RWPE2 (cell line): ENCODE measurements at regions not wholly inside any gene's neighbourhood (a gene's known extent, or its start where the extent isn't known, plus 50 kb on each side); places are given as distances from the start of the nearest gene placed in this dataset.

ENCODE experiments used
- ATAC-seq: fragments of 200-7000 bp; cut with Tn5 transposase; 3 replicates; pipeline ENCODE4 v1.9.1; 2021; ENCODE audit warnings: low read depth
- DNase-seq: peaks from one replicate; pipeline ENCODE4 v3.0.0-alpha.2; 2020; ENCODE audit warnings: low spot score
- H3K27ac ChIP-seq: fragments of 450-650 bp; 2 replicates; pipeline ENCODE4 v1.5.1; 2017; ENCODE audit warnings: mild to moderate bottlenecking; ENCODE audit not compliant: poor library complexity, severe bottlenecking
- H3K27me3 ChIP-seq: fragments of 250-450 bp; sonication (Bioruptor Pico); 2 replicates; pipeline ENCODE4 v1.5.1; 2021; ENCODE audit warnings: mild to moderate bottlenecking, moderate library complexity; ENCODE audit not compliant: insufficient read depth, poor library complexity, severe bottlenecking
- H3K36me3 ChIP-seq: fragments of 250-450 bp; sonication (Bioruptor Pico); 2 replicates; pipeline ENCODE4 v1.5.1; 2020; ENCODE audit warnings: low read depth, mild to moderate bottlenecking, moderate library complexity
- H3K4me1 ChIP-seq: fragments of 250-450 bp; sonication (Bioruptor Pico); 2 replicates; pipeline ENCODE4 v1.5.1; 2021; ENCODE audit warnings: mild to moderate bottlenecking, moderate library complexity; ENCODE audit not compliant: insufficient read depth, poor library complexity, severe bottlenecking
- H3K4me3 ChIP-seq: fragments of 250-450 bp; sonication (Bioruptor Pico); 2 replicates; pipeline ENCODE4 v1.5.1; 2021; ENCODE audit warnings: mild to moderate bottlenecking, moderate library complexity; ENCODE audit not compliant: severe bottlenecking
- H3K9me3 ChIP-seq: fragments of 250-450 bp; sonication (Bioruptor Pico); 2 replicates; pipeline ENCODE4 v1.5.1; 2021; ENCODE audit warnings: mild to moderate bottlenecking, moderate library complexity; ENCODE audit not compliant: severe bottlenecking
- TF ChIP-seq, protein P1 (sequence below): fragments of 450-650 bp; IDR thresholded peaks from one replicate; pipeline ENCODE4 v1.5.1; 2017; ENCODE audit warnings: mild to moderate bottlenecking, moderate library complexity; ENCODE audit not compliant: poor library complexity, severe bottlenecking

DNA sequence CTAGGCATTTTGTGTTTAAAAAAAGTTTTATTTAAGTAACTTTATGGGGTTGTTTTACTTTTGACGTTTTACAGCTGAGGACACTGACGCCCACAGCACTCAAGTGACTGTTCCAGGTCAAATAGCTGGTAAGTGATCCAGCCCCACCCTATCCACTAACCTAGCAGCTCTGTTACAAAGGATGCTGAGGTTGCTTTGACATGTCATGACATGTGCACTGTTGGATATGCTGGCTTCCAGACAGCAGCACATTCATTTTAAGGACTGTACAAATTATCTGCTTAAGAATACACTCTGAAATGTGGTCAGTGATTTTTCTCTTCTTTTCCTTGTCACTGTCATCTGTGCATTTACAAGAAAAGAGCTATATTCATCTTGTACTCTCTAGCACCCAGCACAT is 417.5 kb downstream of the ZEB2 start:
- Histone ChIP-seq H3K27me3 (no peaks in the 10 kb centered on the region), H3K9me3 (no peaks in the 10 kb centered on the region), H3K27ac (peak overlapping the region; percentile 87), H3K4me3 (no peak overlapping the region), H3K4me1 (peaks cover 29% of the 10 kb centered on the region), H3K36me3 (no peaks in the 10 kb centered on the region)
- TF ChIP-seq, protein P1, sequence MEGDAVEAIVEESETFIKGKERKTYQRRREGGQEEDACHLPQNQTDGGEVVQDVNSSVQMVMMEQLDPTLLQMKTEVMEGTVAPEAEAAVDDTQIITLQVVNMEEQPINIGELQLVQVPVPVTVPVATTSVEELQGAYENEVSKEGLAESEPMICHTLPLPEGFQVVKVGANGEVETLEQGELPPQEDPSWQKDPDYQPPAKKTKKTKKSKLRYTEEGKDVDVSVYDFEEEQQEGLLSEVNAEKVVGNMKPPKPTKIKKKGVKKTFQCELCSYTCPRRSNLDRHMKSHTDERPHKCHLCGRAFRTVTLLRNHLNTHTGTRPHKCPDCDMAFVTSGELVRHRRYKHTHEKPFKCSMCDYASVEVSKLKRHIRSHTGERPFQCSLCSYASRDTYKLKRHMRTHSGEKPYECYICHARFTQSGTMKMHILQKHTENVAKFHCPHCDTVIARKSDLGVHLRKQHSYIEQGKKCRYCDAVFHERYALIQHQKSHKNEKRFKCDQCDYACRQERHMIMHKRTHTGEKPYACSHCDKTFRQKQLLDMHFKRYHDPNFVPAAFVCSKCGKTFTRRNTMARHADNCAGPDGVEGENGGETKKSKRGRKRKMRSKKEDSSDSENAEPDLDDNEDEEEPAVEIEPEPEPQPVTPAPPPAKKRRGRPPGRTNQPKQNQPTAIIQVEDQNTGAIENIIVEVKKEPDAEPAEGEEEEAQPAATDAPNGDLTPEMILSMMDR, result no peak
- peak; percentile 81 for ATAC-seq
- DNase-seq, result no peak

DNA sequence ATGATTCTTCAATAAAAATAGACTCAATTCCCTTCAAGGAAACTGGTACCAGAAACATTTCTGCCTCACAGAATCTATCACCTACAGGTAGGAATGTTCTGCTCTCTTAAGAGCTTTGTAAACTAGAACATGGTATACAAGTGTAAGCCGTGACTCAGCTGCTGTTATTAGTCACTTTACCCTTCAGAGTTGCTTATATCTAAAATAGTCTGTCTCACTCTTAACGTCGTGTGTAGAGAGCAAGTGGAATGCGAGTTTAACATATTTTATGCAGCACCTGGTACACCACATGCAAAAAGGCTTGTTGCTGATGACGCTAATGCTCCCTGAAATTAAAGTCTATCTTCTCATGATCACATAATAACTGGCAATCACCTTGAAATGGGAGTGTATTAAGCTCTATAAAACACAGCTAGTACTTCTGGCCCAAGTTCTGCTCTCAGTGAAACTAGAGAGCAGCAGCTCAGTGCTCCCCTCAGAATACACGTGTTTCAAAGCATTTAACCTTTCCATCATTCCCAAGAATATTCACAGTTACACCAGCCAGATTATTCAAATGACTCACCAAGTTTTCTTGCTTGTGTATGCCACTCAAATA is 420.0 kb downstream of the ZEB2 start:
- no peaks in the 10 kb centered on the region for H3K27me3 ChIP-seq
- H3K27ac ChIP-seq, result peak overlapping the region; percentile 87
- ATAC-seq (peak; percentile 96), DNase-seq (no peak)
- H3K36me3 ChIP-seq, result no peaks in the 10 kb centered on the region
- no peaks in the 10 kb centered on the region for H3K9me3 ChIP-seq
- peaks cover 29% of the 10 kb centered on the region for H3K4me1 ChIP-seq
- H3K4me3 ChIP-seq, result no peak overlapping the region
- TF ChIP-seq, protein P1, result peak; percentile 51

DNA sequence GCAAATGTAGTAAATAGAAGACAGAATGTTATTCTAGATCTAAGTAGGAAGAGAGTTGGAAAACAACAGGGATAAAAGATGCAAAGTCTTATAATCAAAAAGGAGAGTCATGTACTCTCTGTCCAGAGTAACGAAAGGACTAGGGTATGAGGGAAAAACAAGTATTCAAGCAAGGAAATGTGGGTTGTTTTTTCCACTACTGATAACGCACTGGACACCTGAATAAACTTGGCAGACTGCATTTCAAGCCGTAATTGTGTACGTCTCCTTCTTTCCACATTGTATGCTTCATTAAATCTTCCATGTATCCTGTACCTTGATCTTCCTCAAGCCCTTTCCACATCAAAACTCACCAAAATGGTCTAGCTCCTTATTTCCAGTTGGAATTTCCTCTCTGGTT is 420.6 kb downstream of the ZEB2 start:
- no peaks in the 10 kb centered on the region for H3K36me3 ChIP-seq
- DNase-seq (no peak), ATAC-seq (no peak)
- no peaks in the 10 kb centered on the region for H3K27me3 ChIP-seq
- peak overlapping the region; percentile 87 for H3K27ac ChIP-seq
- no peaks in the 10 kb centered on the region for H3K9me3 ChIP-seq
- H3K4me1 ChIP-seq, result peaks cover 29% of the 10 kb centered on the region
- TF ChIP-seq, protein P1, result no peak
- no peak overlapping the region for H3K4me3 ChIP-seq

DNA sequence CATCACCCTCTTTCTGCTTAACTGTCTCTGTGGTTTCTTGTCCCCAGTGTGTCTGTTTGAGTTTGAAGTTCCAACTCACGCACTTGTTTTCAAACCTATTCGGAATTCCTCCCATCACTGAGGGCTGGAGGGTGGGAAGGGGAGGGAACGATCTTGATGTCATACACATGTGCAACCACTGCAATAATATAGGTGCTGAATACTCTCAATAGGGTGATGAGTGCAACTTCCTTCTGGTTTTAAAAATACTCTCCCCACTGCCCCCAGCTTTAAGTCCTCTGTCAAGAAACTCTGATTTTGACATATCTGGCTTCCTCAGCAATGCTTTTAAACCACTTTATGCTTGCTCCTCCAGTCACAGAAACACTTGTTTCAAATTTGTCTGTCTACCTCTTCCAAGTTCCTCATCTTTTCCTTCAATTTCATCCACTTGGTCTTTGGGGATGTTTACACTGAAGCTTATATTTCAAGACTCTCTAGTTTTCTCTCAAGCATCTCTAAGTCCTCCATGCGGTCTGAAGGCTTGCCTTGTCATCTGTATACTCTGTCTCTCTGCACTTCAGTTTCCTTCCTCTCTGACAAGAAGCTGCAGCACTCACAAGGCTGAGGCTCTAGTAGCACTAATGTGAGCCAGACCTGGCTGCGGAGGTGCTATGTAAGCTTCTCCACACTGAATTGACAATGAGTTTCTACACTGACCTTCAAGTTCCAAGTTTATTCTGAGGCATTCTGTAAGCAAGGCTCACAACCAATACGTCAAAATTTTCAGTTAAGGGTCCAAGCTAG is 422.3 kb downstream of the ZEB2 start:
- Histone ChIP-seq H3K4me3 (no peak overlapping the region), H3K9me3 (no peaks in the 10 kb centered on the region), H3K27me3 (no peaks in the 10 kb centered on the region), H3K4me1 (peaks cover 24% of the 10 kb centered on the region), H3K36me3 (no peaks in the 10 kb centered on the region), H3K27ac (no peak overlapping the region)
- ATAC-seq, result no peak
- TF ChIP-seq, protein P1, result no peak
- DNase-seq, result no peak

DNA sequence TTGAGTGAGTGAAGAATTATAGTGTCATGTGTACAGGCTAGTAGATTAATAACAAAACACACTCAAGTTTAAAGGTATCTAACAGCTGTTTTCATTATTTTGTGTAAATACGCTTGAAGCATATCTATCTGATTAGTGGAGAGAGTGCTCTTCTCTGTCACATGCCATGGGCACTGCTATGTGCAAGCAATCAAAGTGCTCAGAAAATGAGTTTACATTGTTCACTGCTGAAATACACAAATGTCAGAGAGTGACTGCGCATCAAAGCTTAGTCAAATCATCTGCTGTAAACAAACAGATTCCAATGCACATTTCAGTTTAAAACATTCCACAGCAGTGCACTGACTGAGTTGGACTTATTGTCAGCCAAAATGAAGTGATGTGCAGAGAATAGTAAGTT is 423.4 kb downstream of the ZEB2 start:
- Histone ChIP-seq H3K36me3 (no peaks in the 10 kb centered on the region), H3K27ac (no peak overlapping the region), H3K4me3 (no peak overlapping the region), H3K27me3 (no peaks in the 10 kb centered on the region), H3K4me1 (peaks cover 14% of the 10 kb centered on the region), H3K9me3 (no peaks in the 10 kb centered on the region)
- ATAC-seq, result no peak
- TF ChIP-seq, protein P1, result no peak
- no peak for DNase-seq
